ENCODE measurements at regions not wholly inside any gene's neighbourhood (a gene's known extent, or its start where the extent isn't known, plus 50 kb on each side); places are given as distances from the start of the nearest gene placed in this dataset.

DNA sequence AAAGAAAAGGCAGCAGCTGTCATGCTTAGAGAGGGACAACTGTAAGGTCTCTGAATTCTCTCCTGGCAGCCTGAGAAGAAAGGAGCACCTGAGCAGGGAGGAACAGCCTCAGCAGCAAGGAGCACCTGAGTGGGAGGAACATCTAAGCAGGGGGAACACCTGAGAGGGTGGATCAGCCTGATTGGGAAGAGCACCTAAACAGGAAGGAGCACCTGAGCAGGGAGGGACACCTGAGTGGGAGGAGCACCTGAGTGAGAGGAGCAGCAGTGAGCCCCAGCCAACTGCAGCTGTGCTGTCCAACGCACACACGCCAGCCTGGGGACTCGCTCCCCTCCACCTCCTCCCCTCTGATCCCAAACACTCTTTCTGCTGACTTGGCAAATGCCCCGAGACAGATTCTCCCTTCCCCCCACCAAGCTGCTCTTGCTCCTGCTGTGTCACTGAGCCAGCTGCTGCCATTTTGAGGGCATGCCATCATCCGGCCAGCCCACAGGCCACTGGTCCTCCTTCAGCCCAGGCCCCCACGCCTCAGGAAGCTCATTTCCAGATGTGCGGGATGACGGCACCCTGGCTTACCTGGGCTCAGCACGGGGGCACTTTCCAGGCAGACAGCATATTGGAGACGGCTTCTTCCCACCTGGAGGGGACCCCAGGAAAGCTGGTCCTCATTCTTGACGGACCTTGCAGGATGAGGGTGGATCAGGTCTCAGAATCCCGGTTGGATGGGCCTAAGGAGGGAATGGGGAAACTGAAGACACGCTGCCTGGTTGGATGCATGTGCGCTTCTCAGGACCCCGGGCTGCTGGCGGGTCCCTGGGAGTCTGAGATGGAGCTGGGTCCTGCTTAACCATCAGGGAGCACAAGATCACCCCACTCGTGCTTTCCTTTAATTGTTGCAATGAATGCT is 57.7 kb upstream of the RBFOX3 start:
- peaks cover 4 to 15% (median 6%) of the 10 kb centered on the region in 6 donors for H3K9me3 Mint-ChIP-seq
- DNase-seq = no peak
- peaks cover 0 to 2% of the 10 kb centered on the region in 2 donors for H3K4me1 Mint-ChIP-seq
- peaks cover 0 to 3% (median 0%) of the 10 kb centered on the region in 3 donors for H3K36me3 Mint-ChIP-seq
- peak overlapping the region in 1 of 6 donors; percentile 40 for H3K27ac Mint-ChIP-seq
- H3K4me3 Mint-ChIP-seq = no peak overlapping the region
- peaks cover 2 to 8% (median 8%) of the 10 kb centered on the region in 3 donors for H3K27me3 Mint-ChIP-seq (ENCODE audit: low read depth in 3 of 3)

DNA sequence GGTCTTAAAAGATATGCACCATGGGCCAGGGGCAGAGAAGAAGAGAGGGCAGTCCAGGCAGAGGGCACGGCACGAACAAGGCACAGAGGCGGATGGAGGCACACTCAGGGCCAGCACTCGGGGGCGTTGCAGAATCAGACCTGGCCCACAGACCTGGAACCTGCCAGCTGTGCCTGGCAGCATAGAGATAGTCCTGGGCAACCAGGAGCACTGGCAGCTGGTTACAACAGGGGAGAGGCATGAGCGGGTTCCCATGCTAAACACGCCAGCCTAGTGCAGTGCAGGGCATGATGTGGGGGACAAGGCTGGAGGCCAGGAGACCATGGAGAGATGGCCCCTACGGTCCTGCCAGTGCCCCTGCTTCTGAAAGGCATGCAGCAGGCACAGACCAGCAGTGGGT is 56.9 kb upstream of the RBFOX3 start:
- Mint-ChIP-seq H3K36me3 (no peaks in the 10 kb centered on the region), H3K27ac (no peak overlapping the region), H3K27me3 (ENCODE audit: low read depth in 3 of 3) (peaks cover 3 to 8% (median 6%) of the 10 kb centered on the region in 3 donors), H3K4me3 (no peak overlapping the region), H3K4me1 (peaks cover 0 to 2% of the 10 kb centered on the region in 2 donors), H3K9me3 (peaks cover 0 to 7% (median 3%) of the 10 kb centered on the region in 6 donors)
- DNase-seq = no peak

DNA sequence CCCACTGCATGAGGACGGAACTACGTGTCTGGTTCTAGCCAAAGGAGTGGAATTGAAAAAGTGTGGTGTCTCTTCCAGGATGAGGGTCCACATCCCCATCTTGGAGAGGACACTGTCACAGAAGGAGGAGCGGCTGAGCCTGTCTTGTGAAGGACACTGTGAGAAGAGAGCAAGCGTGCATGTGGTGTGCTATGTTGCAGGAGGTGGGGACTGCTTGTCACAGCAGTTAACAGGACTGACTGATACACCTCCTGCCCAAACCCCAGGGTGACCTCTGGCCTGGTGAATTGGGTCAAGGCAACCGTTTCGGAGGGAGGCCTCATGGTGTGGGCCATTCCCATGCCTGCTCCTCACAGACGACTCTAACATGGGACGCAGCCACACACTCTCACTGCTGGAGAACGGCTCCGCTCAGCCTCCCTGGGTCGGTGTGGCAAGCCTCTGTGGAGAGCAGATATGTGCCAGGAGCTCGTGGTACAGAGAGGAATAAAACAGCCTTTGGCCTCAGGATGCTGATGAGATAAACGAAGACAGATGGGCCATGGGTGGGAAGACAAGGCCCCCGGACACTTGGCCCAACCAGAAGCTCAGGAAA is 56.4 kb upstream of the RBFOX3 start:
- H3K4me3 Mint-ChIP-seq = no peak overlapping the region
- peaks cover 0 to 2% of the 10 kb centered on the region in 2 donors for H3K4me1 Mint-ChIP-seq
- peaks cover 1 to 6% (median 6%) of the 10 kb centered on the region in 3 donors for H3K27me3 Mint-ChIP-seq (ENCODE audit: low read depth in 3 of 3)
- no peaks in the 10 kb centered on the region for H3K36me3 Mint-ChIP-seq
- H3K9me3 Mint-ChIP-seq = peaks cover 0 to 4% (median under 1%) of the 10 kb centered on the region in 6 donors
- H3K27ac Mint-ChIP-seq = no peak overlapping the region
- DNase-seq = no peak

DNA sequence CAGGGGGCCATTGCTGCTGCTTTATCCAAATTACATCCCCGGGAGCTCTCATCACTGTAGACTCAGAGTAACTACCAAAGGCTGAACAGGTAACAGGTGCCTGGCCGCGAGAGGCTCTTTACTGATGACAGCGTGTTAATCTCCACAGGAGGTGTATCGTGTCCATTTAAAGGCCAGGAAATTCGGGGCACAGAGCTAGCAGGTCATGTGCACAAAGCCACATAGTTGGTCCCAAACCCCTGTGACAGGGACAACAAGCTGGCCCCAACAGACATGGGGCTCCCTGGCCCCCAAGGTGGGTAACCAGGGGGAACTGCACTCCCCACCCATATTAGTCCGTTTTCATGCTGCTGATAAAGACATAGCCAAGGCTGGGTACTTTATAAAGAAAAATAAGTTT is 55.3 kb upstream of the RBFOX3 start:
- Mint-ChIP-seq H3K27ac (no peak overlapping the region), H3K9me3 (peaks cover 0 to 2% (median 0%) of the 10 kb centered on the region in 6 donors), H3K36me3 (no peaks in the 10 kb centered on the region), H3K4me3 (no peak overlapping the region), H3K27me3 (ENCODE audit: low read depth in 3 of 3) (peaks cover 0 to 6% (median 6%) of the 10 kb centered on the region in 3 donors), H3K4me1 (peaks cover 0 to 2% of the 10 kb centered on the region in 2 donors)
- no peak for DNase-seq

DNA sequence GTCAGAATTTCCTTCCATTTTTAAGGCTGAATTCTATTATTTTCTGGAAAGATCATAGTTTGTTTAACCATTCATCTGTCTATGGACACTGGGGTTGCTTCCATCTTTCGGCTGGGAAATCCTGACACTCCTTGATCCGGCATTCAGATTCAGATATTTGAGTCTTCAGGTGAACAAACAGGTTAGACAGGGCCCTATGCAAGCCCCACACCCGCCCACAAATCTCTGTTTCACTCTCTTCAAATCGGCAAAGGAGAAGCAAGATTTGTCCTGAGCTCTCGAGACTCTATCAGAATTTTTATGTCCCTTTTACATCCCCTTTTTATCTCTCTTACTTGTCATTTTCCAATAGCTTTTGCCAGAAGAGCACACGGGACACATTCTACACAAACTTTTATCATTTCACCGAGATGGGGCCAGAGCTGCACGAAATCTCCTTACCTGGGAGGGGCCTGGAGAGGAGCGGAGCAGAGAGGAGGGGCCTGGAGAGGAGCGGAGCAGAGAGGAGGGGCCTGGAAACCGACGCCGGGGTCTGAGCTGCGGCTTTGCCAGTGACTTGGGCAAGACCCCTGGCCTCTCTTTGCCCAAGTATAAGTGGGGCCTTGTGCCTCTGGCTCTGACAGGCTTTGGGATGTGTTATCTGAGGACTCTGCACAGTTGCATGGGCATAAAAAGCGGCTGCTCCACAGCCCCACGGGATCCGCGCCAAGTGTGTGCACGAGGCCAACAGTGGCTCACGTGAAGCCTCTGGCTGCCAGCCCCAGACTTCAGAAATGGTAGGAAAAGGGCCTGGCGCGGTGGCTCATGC is 54.3 kb upstream of the RBFOX3 start:
- no peak for DNase-seq
- peaks cover 0 to 8% (median 6%) of the 10 kb centered on the region in 3 donors for H3K27me3 Mint-ChIP-seq (ENCODE audit: low read depth in 3 of 3)
- H3K27ac Mint-ChIP-seq = no peak overlapping the region
- H3K9me3 Mint-ChIP-seq = peaks cover 0 to 3% (median 0%) of the 10 kb centered on the region in 6 donors
- peak overlapping the region in 1 of 5 donors; percentile 49 for H3K4me3 Mint-ChIP-seq
- peaks cover 0 to 2% of the 10 kb centered on the region in 2 donors for H3K4me1 Mint-ChIP-seq
- no peaks in the 10 kb centered on the region for H3K36me3 Mint-ChIP-seq

DNA sequence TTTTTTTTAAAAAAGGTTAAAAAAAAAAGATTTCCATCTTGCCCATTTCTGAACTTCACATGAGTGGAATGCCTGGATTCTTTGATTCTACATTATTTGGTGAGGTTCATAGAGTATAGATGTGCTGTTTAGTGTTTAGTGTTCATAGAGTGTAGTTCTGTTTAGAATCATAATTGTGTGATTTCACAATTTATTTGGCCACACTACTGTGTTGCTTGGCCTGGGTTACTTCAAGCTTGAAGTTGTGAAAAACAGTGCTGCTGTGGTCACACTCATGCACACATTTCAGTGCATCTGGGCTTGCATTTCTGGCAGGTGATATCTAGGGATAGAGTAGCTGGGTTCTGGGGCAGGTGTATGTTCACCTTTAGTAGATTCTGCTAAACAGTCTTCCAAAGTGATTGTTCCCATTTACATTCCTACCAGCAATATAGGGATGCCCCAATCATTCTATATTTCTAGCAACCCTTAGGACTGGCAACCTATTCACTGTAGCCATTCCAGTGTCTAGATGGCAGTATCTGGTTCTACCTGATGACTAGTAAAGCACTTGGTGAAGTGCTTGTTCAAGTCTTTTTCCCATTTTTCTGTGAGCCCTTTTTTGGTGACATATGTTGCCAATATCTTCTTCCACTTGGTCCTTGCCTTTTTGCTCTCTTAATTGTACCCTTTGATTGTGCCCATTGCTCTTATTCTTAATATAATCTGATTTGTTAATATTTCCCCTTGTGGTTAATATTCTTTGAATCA is 50.6 kb upstream of the RBFOX3 start:
- Mint-ChIP-seq H3K4me3 (no peak overlapping the region), H3K27me3 (ENCODE audit: low read depth in 3 of 3) (peaks cover 0 to 9% (median 8%) of the 10 kb centered on the region in 3 donors), H3K27ac (no peak overlapping the region), H3K9me3 (peaks cover 0 to 3% (median 0%) of the 10 kb centered on the region in 6 donors), H3K36me3 (no peaks in the 10 kb centered on the region), H3K4me1 (peaks cover 2 to 8% of the 10 kb centered on the region in 2 donors)
- no peak for DNase-seq

All from immature natural killer cell (primary cell).